ENCODE measurements at regions not wholly inside any gene's neighbourhood (a gene's known extent, or its start where the extent isn't known, plus 50 kb on each side); places are given as distances from the start of the nearest gene placed in this dataset.

DNA sequence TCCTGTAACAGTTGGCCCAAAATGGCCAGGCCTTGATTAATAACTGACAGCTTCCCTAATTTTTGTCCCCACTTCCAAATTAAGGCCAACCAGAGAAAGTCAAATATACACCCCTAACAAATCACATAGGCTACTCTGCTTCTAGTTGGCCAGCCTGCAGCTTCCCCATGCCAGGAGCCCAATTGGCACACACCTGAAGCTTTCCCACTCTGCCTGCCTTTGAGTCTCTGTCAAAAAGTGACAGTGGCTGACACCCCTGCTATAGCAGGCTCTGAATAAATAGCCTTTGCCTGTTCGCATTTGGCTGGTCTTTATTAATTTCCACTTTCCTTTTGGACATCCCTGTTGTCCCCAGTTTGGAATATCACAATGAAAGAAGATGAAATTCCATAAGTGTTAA lies 256.6 kb upstream of the NCKAP5 start:
- Histone ChIP-seq H3K36me3 (ENCODE audit: control insufficient read depth in 1 of 2, insufficient read depth in 2 of 2, low read length in 2 of 2) (no peaks in the 10 kb centered on the region), H3K27ac (ENCODE audit: low read depth, low read length) (no peak overlapping the region), H4K20me1 (ENCODE audit: insufficient read depth) (no peaks in the 10 kb centered on the region), H3K9ac (ENCODE audit: low read length) (no peak overlapping the region), H3K9me3 (ENCODE audit: control insufficient read depth in 1 of 2, insufficient read depth in 1 of 2, low read depth in 1 of 2, low read length in 2 of 2) (no peaks in the 10 kb centered on the region), H2AFZ (ENCODE audit: low read depth, low read length, poor library complexity, severe bottlenecking) (no peak overlapping the region), H3K4me2 (ENCODE audit: low read length) (no peak overlapping the region), H3K4me3 (replicated peaks in 1 of 2; ENCODE audit: low read depth in 1 of 2, low read length in 2 of 2) (no peak overlapping the region), H3K9me2 (ENCODE audit: insufficient read depth) (no peaks in the 10 kb centered on the region), H3K4me1 (ENCODE audit: control insufficient read depth in 1 of 2, insufficient read depth in 2 of 2, low read length in 2 of 2) (no peaks in the 10 kb centered on the region), H3K27me3 (ENCODE audit: insufficient read depth, low read length) (no peaks in the 10 kb centered on the region), H3K79me2 (ENCODE audit: insufficient read depth, low read length) (no peaks in the 10 kb centered on the region)
- ChIA-PET CTCF (no interaction called here), RAD21 (ENCODE audit: low non-redundant PET in 1 of 2, low total read pairs in 2 of 2, uncharacterized antibody in 2 of 2, unreplicated experiment in 2 of 2) (no interaction called here), POLR2A (no interaction called here)
- DNase-seq (ENCODE audit: low read depth, low spot score) (no peak), ATAC-seq (no peak)
- TF ChIP-seq SP1 (IDR thresholded peaks at IDR 0.05; ENCODE audit: low read depth) (no peak), POLR2AphosphoS5 (IDR thresholded peaks at IDR 0.05; ENCODE audit: low read depth, low read length) (no peak), ZFX (IDR thresholded peaks at IDR 0.05) (no peak), SRF (IDR thresholded peaks at IDR 0.05; ENCODE audit: low read depth) (no peak), CBX3 (IDR thresholded peaks at IDR 0.05; ENCODE audit: low read depth) (no peak), CEBPB (IDR thresholded peaks at IDR 0.05; ENCODE audit: low read depth) (no peak), POLR2A (IDR thresholded peaks at IDR 0.05; ENCODE audit: borderline replicate concordance, extremely low read depth, insufficient read depth, insufficient read length) (no peak), YY1 (IDR thresholded peaks at IDR 0.05; ENCODE audit: extremely low read depth, insufficient replicate concordance, low read depth, low read length) (no peak), ELF1 (IDR thresholded peaks at IDR 0.05; ENCODE audit: borderline replicate concordance, low read depth) (no peak), EZH2phosphoT487 (IDR thresholded peaks at IDR 0.05; ENCODE audit: borderline replicate concordance) (no peak)
- TF ChIP-seq, protein P1, sequence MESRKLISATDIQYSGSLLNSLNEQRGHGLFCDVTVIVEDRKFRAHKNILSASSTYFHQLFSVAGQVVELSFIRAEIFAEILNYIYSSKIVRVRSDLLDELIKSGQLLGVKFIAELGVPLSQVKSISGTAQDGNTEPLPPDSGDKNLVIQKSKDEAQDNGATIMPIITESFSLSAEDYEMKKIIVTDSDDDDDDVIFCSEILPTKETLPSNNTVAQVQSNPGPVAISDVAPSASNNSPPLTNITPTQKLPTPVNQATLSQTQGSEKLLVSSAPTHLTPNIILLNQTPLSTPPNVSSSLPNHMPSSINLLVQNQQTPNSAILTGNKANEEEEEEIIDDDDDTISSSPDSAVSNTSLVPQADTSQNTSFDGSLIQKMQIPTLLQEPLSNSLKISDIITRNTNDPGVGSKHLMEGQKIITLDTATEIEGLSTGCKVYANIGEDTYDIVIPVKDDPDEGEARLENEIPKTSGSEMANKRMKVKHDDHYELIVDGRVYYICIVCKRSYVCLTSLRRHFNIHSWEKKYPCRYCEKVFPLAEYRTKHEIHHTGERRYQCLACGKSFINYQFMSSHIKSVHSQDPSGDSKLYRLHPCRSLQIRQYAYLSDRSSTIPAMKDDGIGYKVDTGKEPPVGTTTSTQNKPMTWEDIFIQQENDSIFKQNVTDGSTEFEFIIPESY (IDR thresholded peaks at IDR 0.05; ENCODE audit: extremely low read depth, insufficient replicate concordance, low read length): no peak
- TF ChIP-seq, protein P2, sequence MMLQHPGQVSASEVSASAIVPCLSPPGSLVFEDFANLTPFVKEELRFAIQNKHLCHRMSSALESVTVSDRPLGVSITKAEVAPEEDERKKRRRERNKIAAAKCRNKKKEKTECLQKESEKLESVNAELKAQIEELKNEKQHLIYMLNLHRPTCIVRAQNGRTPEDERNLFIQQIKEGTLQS (IDR thresholded peaks at IDR 0.05): no peak
- intact Hi-C loops (cut with micrococcal nuclease): no loop called here
- no TSS peak for BruUV-seq (replicated peaks)
